HG03135 (cell line): ENCODE measurements at regions not wholly inside any gene's neighbourhood (a gene's known extent, or its start where the extent isn't known, plus 50 kb on each side); places are given as distances from the start of the nearest gene placed in this dataset.

Experiments used
- ATAC-seq: cut with Tn5 transposase; IDR thresholded peaks from one replicate; pipeline ENCODE4 v1.9.1; 2021; ENCODE audit warnings: mild to moderate bottlenecking, moderate library complexity; ENCODE audit not compliant: unreplicated experiment

GRCh38 chr13:78341032-78341431, 262.3 kb downstream of the POU4F1 start:
- ATAC-seq, result no peak

- ATAC-seq, result no peak
Measured at GRCh38 chr13:78339927-78340326, 263.4 kb downstream of the POU4F1 start.

GRCh38 chr13:78334059-78334458, 269.3 kb downstream of the POU4F1 start:
- no peak for ATAC-seq

GRCh38 chr13:78326633-78327032, 276.7 kb downstream of the POU4F1 start:
- no peak for ATAC-seq

- no peak for ATAC-seq
Measured at GRCh38 chr13:78325585-78325984, 277.8 kb downstream of the POU4F1 start.

- ATAC-seq, result no peak
Measured at GRCh38 chr13:78323848-78324247, 279.5 kb downstream of the POU4F1 start.

- ATAC-seq, result no peak
Measured at GRCh38 chr13:78323040-78323439, 280.3 kb downstream of the POU4F1 start.

- ATAC-seq, result no peak
Measured at GRCh38 chr13:78319101-78319627, 284.2 kb downstream of the POU4F1 start.

- ATAC-seq, result no peak
Measured at GRCh38 chr13:78317030-78317429, 286.3 kb downstream of the POU4F1 start.

- ATAC-seq, result peak; percentile 58
Measured at GRCh38 chr13:78309497-78310180, 293.7 kb downstream of the POU4F1 start.

- ATAC-seq, result no peak
Measured at GRCh38 chr13:78306519-78307206, 296.7 kb downstream of the POU4F1 start.

GRCh38 chr13:78305171-78305570, 298.2 kb downstream of the POU4F1 start:
- ATAC-seq, result no peak

GRCh38 chr13:78299832-78300623, 303.3 kb downstream of the POU4F1 start:
- ATAC-seq, result peak; percentile 66

GRCh38 chr13:78298657-78299056, 304.7 kb downstream of the POU4F1 start:
- ATAC-seq, result no peak

- ATAC-seq, result no peak
Measured at GRCh38 chr13:78286748-78287147, 316.6 kb downstream of the POU4F1 start.

- no peak for ATAC-seq
Measured at GRCh38 chr13:78265098-78265497, 338.3 kb downstream of the POU4F1 start.

- ATAC-seq, result no peak
Measured at GRCh38 chr13:78258304-78258703, 339.7 kb upstream of the EDNRB start.

GRCh38 chr13:78256484-78256883, 337.9 kb upstream of the EDNRB start:
- ATAC-seq, result no peak

GRCh38 chr13:78254113-78254512, 335.5 kb upstream of the EDNRB start:
- no peak for ATAC-seq

GRCh38 chr13:78247362-78247761, 328.7 kb upstream of the EDNRB start:
- no peak for ATAC-seq

- ATAC-seq, result no peak
Measured at GRCh38 chr13:78241278-78241919, 322.8 kb upstream of the EDNRB start.
